GM13977 (cell line): ENCODE measurements at regions not wholly inside any gene's neighbourhood (a gene's known extent, or its start where the extent isn't known, plus 50 kb on each side); places are given as distances from the start of the nearest gene placed in this dataset.

ENCODE experiments used
- DNase-seq: peaks from one replicate; pipeline ENCODE4 v3.0.0; 2012; ENCODE audit warnings: low spot score
- in situ Hi-C: fragments of 300-500 bp; cut with MboI; formaldehyde crosslinking; loops from one replicate; pipeline ENCODE4 v1.12.0; 2022; ENCODE audit warnings: low sequenced_read_pairs, low pct_unique_long_range_greater_than_20kb, mixed read lengths, inconsistent platforms; ENCODE audit not compliant: unreplicated experiment
- TF ChIP-seq, protein P1 (sequence below): IDR thresholded peaks from 2 replicates; pipeline ENCODE4 v1.5.1; 2012; ENCODE audit warnings: mild to moderate bottlenecking, control low read depth; ENCODE audit not compliant: insufficient read depth; ENCODE audit errors: extremely low read depth, missing control alignments

DNA sequence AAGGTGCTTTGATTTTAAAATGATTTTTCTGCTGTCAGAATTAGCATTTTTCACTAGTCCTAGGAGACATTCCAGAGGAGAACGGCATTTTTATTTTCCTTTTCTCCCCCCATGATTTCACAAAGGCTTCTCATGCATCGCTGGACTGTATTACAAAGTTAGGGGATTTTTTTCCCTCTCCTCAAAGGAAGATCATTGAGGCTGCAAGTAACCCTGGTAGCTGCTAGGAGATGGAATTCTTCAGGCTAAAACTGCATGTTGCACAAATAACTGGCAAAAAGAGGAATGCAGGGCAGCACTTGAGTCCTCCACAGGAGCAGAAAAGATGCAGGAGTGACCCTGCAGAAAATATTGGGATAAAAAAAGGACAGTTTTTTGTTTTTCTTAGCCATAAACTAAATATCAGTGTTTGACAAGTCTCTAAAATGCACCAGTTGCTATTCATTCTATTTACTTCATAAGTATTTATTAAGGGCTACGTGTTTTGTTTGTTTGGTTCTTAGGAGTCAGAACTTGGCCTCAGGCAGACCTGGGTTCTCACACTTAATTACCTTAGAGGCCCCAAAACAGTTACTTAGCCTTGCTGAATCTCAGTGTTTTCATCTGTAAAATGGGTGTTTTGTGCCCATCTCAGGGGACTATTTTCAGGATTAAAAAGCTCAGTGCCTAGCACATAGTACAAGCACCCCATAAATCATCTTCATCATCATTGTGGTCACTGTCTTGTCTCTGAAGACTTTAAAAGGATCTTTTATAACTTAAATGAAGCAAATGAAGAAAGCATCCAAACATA lies 144.5 kb upstream of the ID4 start:
- in situ Hi-C loops: no loop called here
- TF ChIP-seq, protein P1, sequence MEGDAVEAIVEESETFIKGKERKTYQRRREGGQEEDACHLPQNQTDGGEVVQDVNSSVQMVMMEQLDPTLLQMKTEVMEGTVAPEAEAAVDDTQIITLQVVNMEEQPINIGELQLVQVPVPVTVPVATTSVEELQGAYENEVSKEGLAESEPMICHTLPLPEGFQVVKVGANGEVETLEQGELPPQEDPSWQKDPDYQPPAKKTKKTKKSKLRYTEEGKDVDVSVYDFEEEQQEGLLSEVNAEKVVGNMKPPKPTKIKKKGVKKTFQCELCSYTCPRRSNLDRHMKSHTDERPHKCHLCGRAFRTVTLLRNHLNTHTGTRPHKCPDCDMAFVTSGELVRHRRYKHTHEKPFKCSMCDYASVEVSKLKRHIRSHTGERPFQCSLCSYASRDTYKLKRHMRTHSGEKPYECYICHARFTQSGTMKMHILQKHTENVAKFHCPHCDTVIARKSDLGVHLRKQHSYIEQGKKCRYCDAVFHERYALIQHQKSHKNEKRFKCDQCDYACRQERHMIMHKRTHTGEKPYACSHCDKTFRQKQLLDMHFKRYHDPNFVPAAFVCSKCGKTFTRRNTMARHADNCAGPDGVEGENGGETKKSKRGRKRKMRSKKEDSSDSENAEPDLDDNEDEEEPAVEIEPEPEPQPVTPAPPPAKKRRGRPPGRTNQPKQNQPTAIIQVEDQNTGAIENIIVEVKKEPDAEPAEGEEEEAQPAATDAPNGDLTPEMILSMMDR: no peak
- no peak for DNase-seq

DNA sequence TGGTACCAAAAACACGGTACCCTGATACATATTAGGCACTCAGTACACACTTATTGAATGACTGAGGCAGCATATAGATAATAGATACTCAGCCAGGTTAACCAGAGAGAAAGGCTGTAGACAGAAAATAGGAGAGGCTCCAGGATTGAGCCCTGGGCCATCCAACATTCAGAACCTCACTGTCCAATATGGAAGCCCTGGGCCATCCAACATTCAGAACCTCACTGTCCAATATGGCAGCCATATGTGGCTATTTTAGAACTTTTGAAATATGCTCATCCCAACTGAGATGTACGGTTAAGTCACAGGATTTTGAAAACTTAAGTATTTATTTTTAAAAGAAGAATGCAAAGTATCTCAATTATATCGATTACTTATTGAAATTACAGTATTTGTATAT lies 142.5 kb upstream of the ID4 start:
- no peak for DNase-seq
- in situ Hi-C loops: no loop called here
- TF ChIP-seq, protein P1: no peak

DNA sequence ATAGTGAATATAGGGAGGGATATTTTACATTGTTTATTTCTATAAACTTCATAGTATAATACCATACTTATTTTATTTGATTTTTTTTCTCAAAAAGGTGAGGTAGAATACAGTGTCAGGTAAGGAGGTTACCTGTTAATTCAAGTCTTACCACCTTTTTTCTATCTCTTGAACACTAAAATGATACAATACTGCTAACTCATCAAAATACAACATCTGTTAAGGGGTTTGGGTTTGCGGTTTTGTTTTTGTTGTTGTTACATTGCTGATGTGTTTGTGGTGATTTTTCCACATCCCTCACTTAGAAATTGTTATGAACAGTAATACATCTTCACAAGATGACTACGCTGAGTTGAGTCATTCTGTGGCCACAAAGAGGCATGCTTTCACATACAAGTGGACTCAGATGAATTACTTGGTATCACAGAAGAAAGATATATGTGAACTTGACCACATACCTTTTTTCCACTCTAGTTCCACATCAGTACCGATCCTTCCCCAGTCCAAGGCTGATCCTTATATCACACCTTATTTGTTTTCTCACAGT lies 139.4 kb upstream of the ID4 start:
- no peak for DNase-seq
- TF ChIP-seq, protein P1: no peak
- in situ Hi-C loops: no loop called here

DNA sequence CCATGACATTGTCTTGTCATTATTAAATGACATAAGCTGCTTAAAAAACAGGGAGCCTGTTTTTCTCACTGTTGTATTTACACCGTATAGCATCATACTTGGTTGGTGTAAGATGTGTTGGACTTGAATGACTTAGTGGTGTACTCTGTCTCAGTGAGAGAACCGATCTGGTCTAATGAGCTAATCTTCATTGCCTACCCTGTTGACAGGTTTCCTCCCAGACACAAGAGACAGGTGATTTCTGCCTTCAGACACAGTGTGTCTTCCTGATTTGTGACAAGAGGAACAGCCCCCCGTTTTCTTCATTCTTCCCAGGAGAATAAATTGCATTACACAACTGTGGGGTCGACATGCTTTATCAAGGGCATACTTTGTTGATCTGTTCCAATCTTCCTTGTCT lies 137.2 kb upstream of the ID4 start:
- DNase-seq: no peak
- in situ Hi-C loops: no loop called here
- TF ChIP-seq, protein P1: no peak

DNA sequence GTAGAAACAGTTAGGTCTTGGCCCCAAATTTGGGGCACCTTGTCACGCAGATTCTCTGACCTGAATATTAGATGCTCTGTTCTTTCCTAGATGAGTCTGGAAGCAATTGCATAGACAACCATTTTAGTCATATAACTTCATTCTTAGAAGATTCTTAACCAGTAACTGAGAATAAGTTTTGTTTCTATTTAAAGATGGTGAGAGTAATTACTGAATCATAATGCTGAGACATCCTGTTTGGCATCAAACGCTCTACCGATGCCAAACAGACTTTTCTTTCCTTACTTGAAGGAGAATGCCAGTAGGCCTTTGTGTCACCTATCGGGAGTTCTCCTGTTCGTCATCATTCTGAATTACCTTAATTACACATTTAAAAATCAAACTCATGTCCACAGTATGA lies 131.6 kb upstream of the ID4 start:
- in situ Hi-C loops: no loop called here
- no peak for DNase-seq
- TF ChIP-seq, protein P1: no peak

DNA sequence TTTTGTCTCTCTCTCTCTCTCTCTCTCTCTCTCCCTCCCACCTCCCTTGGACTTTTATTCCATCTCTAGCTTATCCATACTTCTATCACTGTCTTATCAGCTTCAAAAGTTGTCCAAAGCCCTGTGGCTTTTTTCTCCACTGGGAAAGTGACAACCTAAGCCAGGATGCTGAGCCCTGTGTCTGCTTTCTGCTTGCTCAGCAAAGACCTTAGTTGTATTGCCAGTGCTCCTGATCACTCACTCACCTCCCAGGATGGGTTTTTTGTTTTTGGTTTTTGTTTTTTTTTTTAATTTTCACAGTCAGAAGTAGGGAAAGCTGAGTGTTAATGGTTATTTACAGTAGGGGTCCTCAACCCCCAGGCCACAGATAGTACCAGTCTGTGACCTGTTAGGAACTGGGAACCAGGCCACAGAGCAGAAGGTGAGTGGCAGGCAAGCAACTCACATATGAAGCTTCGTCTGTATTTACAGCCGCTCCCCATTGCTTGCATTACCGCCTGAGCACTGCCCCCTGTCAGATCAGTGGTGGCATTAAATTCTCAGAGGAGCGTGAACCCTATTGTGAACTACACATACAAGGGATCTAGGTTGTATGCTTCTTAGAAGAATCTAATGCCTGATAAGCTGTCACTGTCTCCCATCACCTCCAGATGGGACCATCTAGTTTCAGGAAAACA lies 125.0 kb upstream of the ID4 start:
- in situ Hi-C loops: no loop called here
- DNase-seq: no peak
- TF ChIP-seq, protein P1: no peak
